ENCODE measurements at regions not wholly inside any gene's neighbourhood (a gene's known extent, or its start where the extent isn't known, plus 50 kb on each side); places are given as distances from the start of the nearest gene placed in this dataset.
A peak's percentile ranks its signal among the peaks of the same experiment; 100 is the strongest.
"Not testable (repeated sequence)": the region's sequence is repeated elsewhere in the genome, so short reads cannot be mapped to it uniquely, and the experiment has no call there.

GRCh38 chr6:28659250-28659566 lies 133.5 kb downstream of the GPX5 start:
- DNase-seq, result no peak

GRCh38 chr6:28661097-28661713 lies 135.5 kb downstream of the GPX5 start:
- no peak for DNase-seq

- DNase-seq, result no peak
These were observed 139.3 kb downstream of the GPX5 start for GRCh38 chr6:28664870-28665396.

- DNase-seq, result no peak
These were observed 147.7 kb downstream of the GPX5 start for GRCh38 chr6:28673417-28673786.

DNA sequence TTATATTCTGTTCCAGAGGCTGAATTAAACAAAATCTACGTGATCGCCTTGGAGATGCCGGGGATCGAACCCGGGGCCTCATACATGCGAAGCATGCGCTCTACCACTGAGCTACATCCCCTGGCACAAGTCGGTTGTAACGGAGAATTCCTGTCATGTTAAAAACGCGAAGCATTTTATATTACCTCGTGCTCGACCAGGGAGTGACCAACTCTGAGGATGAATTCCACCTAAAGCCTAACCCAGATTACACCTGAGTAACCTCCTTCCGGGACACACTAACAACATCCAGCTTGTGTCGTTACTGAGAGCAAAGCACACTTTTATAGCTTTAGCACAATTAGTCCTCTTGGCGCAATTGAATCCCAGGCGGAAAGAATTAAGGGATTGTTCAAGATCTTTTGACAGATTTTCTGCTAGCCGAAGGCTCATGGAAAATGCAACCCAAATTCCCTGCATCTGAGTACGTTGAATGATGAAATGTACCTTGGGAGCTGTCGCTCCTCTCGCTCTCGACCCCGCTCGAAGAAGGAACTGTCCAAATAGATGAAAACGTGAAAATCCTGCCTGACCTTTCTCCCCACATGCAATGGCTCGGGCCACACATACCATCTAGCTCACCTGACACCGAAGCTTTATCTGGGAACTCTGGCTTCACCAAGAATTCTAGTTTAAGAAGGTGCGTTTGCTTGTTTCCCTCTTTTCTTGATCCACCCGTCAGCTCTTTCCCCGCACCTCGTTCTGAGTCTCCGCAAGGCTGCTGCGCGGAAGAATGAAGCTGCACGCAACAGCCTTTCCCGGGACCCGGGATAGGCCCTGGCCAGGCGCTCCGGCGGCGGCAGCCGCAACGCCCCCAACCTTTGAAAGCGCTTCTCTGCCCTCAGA lies 148.3 kb downstream of the GPX5 start:
- peak; percentile 75 for DNase-seq

- no peak for DNase-seq
These were observed 149.9 kb downstream of the GPX5 start for GRCh38 chr6:28675600-28675999.

- no peak for DNase-seq
These were observed 156.9 kb downstream of the GPX5 start for GRCh38 chr6:28682542-28682941.

GRCh38 chr6:28682956-28683685 lies 157.4 kb downstream of the GPX5 start:
- DNase-seq, result not testable (repeated sequence)

DNA sequence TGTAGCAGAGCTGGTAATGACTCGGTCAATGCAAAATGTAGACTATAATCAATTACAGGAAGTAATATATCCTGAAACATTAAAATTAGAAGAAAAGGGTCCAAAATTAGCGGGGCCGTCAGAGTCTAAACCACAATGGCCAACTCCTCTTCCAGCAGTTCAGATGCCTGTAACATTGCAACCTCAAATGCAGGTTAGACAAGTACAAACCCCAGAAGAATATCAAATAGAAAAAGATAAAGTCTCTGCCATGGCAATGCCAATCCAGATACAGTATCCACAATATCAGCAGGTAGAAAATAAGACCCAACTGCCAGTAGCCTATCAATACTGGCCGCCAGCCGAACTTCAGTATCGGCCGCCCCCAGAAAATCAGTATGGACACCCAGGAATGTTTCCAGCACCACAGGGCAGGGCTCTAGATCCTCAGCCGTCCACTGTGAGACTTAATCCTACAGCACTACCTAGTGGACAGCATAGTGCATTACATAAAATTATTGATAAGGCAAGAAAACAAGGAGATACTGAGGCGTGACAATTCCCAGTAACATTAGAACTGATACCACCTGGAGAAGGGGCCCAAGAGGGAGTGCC lies 158.4 kb downstream of the GPX5 start:
- peak; percentile 57 for DNase-seq

DNA sequence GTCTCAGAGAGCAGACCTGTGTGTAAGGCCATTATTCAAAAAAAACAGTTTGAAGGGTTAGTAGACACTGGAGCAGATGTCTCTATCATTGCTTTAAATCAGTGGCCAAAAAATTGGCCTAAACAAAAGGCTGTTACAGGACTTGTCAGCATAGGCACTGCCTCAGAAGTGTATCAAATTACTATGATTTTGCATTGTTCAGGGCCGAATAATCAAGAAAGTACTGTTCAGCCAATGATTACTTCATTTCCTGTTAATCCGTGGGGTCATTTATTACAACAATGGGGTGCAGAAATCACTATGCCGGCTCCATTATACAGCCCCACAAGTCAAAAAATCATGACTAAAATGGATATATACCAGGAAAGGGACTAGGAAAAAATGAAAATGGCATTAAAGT lies 160.3 kb downstream of the GPX5 start:
- not testable (repeated sequence) for DNase-seq

DNA sequence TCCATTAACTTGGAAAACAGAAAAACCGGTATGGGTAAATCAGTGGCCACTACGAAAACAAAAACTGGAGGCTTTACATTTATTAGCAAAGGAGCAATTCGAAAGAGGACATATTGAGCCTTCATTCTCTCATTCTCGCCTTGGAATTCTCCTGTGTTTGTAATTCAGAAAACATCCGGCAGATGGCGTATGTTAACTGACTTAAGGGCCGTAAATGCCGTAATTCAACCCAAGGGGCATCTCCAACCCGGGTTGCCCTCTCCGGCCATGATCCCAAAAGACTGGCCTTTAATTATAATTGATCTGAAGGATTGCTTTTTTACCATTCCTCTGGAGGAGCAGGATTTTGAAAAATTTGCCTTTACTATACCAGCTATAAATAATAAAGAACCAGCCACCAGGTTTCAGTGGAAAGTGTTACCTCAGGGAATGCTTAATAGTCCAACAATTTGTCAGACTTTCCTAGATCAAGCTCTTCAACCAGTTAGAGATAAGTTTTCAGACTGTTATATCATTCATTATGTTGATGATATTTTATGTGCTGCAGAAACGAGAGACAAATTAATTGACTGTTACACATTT lies 160.9 kb downstream of the GPX5 start:
- DNase-seq, result peak; percentile 68

DNA sequence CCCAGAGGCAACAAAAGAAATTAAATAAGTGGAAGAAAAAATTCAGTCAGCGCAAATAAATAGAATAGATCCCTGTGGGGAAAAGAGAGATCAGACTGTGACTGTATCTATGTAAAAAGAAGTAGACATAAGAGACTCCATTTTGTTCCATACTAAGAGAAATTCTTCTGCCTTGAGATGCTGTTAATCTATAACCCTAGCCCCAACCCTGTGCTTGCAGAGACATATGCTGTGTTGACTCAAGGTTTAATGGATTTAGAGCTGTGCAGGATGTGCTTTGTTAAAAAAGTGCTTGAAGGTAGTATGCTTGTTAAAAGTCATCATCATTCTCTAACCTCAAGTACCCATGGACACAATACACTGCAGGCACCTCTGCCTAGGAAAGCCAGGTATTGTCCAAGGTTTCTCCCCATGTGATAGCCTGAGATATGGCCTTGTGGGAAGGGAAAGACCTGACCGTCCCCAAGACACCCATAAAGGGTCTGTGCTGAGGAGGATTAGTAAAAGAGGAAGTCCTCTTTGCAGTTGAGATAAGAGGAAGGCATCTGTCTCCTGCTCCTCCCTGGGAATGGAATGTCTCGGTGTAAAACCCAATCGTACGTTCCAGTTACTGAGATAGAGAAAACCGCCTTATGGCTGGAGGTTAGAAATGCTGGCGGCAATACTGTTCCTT lies 161.8 kb downstream of the GPX5 start:
- DNase-seq, result not testable (repeated sequence)

DNA sequence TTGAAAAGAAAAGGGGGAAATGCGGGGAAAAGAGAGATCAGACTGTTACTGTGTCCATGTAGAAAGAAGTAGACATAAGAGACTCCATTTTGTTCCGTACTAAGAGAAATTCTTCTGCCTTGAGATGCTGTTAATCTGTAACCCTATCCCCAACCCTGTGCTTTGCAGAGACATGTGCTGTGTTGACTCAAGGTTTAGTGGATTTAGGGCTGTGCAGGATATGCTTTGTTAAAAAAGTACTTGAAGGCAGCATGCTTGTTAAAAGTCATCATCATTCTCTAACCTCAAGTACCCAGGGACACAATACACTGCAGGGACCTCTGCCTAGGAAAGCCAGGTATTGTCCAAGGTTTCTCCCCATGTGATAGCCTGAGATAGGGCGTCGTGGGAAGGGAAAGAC lies 166.3 kb downstream of the GPX5 start:
- not testable (repeated sequence) for DNase-seq

DNA sequence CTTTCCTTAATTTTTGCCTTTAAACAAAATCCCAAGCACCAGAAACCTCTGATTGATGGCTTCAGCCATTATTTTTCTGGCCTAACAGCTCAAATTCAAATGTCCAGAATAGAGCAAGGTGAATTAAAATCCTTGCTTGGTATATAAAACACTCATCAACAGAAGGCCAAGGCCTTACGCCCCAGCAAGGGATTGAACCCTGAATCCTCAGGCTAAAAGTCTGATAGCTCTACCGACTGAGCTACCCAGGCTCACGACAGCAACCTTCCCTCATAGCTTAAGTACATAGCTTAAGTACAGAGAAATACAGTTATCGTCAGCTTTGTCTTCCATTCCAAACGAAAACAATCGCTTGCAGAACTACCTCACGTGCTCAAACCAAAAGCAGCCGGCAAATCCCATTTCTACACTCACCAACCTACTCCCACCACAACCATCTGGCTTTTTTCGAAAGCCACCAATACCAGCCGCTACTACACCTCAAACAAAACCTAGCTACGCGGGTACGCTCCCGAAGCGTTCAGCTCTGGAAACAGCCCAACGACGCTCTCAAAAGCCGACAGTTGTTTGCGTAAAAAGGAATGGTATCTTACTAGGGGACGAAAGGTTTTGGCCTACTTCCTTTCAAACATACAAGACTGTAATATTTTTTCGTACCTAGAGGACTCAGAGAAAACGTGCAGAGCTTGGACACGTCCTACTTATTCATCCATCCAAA lies 167.5 kb downstream of the GPX5 start:
- peak; percentile 11 for DNase-seq

- DNase-seq, result no peak
These were observed 168.2 kb downstream of the GPX5 start for GRCh38 chr6:28693751-28694443.

GRCh38 chr6:28695715-28696114 lies 170.0 kb downstream of the GPX5 start:
- peak; percentile 29 for DNase-seq

GRCh38 chr6:28696167-28696566 lies 170.5 kb downstream of the GPX5 start:
- DNase-seq, result no peak

GRCh38 chr6:28696682-28697081 lies 171.0 kb downstream of the GPX5 start:
- DNase-seq, result no peak

DNA sequence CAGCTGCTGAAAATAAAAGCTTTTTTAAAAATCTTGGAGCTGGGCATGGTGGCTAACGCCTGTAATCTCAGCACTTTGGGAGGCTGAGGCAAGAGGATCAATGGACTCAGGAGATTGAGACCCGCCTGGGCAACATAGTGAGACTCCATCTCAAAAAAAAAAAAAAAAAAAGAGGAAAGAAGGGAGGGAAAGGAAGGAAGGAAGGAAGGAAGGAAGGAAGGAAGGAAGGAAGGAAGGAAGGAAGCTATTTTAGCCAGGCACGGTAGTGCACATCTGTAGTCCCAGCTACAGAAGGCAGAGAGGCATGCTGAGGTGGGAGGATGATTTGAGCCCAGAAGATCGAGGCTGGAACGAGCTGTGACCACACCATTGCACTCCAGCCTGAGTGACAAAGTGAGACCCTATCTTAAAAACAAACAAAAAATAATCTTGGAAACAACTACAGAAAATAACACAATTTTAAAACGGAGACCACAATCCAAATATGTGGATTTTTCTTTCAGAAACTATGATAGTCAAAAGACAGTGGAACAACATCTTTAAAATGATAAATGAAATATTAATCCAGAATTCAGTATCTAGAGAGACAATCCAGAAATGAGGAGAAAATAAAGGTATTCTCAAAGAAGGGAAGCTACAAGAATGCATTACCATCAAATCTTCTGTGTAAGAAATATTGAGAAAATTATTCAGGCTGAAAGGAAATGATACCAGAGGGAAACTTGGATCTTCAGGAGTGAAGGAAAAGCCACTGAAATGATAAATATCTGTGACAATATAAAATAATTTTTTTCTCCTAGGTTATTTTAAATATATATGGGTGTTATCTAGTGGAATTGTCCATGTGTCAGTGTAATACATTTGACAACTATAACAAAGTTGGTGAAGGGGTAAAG lies 182.0 kb downstream of the GPX5 start:
- DNase-seq, result no peak
